IMR-90 (cell line): ENCODE measurements at regions not wholly inside any gene's neighbourhood (a gene's known extent, or its start where the extent isn't known, plus 50 kb on each side); places are given as distances from the start of the nearest gene placed in this dataset.

Source experiments
- BHLHE40 ChIP-seq: fragments of 150-350 bp; IDR thresholded peaks from 2 replicates; pipeline ENCODE4 v1.6.1; 2016; ENCODE audit warnings: mild to moderate bottlenecking, low read depth, low read length
- CEBPB ChIP-seq: IDR thresholded peaks from 2 replicates; pipeline ENCODE4 v1.6.1; 2012; ENCODE audit warnings: low read depth, low read length, improper control_type of control experiment
- CTCF ChIP-seq: conservative IDR thresholded peaks from 2 replicates; pipeline ENCODE4 v1.5.1; 2012; ENCODE audit warnings: mild to moderate bottlenecking, low read depth, low read length, improper control_type of control experiment
- MAZ ChIP-seq: IDR thresholded peaks from 2 replicates; pipeline ENCODE4 v1.6.1; 2012; ENCODE audit warnings: low read depth, mild to moderate bottlenecking, low read length, improper control_type of control experiment, moderate library complexity, borderline replicate concordance
- MXI1 ChIP-seq: IDR thresholded peaks from 2 replicates; pipeline ENCODE4 v1.6.1; 2012; ENCODE audit warnings: low read depth, mild to moderate bottlenecking, low read length, moderate library complexity, borderline replicate concordance
- POLR2A ChIP-seq: IDR thresholded peaks from 2 replicates; pipeline ENCODE4 v1.6.1; 2012; ENCODE audit warnings: mild to moderate bottlenecking, low read depth, low read length
- RAD21 ChIP-seq: IDR thresholded peaks from 2 replicates; pipeline ENCODE4 v1.6.1; 2012; ENCODE audit warnings: low read length, improper control_type of control experiment
- RCOR1 ChIP-seq: IDR thresholded peaks from 2 replicates; pipeline ENCODE4 v1.6.1; 2012; ENCODE audit warnings: mild to moderate bottlenecking, low read length, improper control_type of control experiment; ENCODE audit not compliant: insufficient replicate concordance
- SMC3 ChIP-seq: fragments of 150-350 bp; IDR thresholded peaks from 2 replicates; pipeline ENCODE4 v1.6.1; 2016; ENCODE audit warnings: low read depth, mild to moderate bottlenecking, antibody characterized with exemption, low read length, moderate library complexity

GRCh38 chr15:98120561-98120960 lies 160.1 kb downstream of the ARRDC4 start:
- no peak for TF ChIP-seq SMC3
- no peak for TF ChIP-seq CTCF
- TF ChIP-seq POLR2A, result no peak
- no peak for TF ChIP-seq MAZ
- no peak for TF ChIP-seq BHLHE40
- no peak for TF ChIP-seq RCOR1
- TF ChIP-seq RAD21, result no peak
- no peak for TF ChIP-seq CEBPB
- no peak for TF ChIP-seq MXI1
